Liver (tissue), 6 donors: ENCODE measurements at regions not wholly inside any gene's neighbourhood (a gene's known extent, or its start where the extent isn't known, plus 50 kb on each side); places are given as distances from the start of the nearest gene placed in this dataset.
"Not testable (repeated sequence)": the region's sequence is repeated elsewhere in the genome, so short reads cannot be mapped to it uniquely, and the experiment has no call there.

Experiments
- DNase-seq: peaks from one replicate; pipeline ENCODE4 v3.0.0-alpha.2; 2017; ENCODE audit warnings: low spot score
- H3K27ac ChIP-seq, 2 donors: one replicate each; pipeline ENCODE4 v1.7.0; 2013; ENCODE audit warnings: inconsistent platforms in 2 of 2, low read length in 2 of 2, control low read depth in 1 of 2, low read depth in 1 of 2, mild to moderate bottlenecking in 1 of 2
- H3K27me3 ChIP-seq, 4 donors: one replicate each; pipeline versions ENCODE4 v1.6.1 to v1.7.0; 2013; ENCODE audit warnings: low read length in 3 of 4, inconsistent platforms in 1 of 4, mild to moderate bottlenecking in 1 of 4, moderate library complexity in 1 of 4; ENCODE audit not compliant: control insufficient read depth in 4 of 4, insufficient read depth in 4 of 4
- H3K36me3 ChIP-seq, 4 donors: one replicate each; pipeline versions ENCODE4 v1.6.1 to v1.7.0; 2013; ENCODE audit warnings: low read length in 3 of 4, mild to moderate bottlenecking in 3 of 4, low read depth in 1 of 4, moderate library complexity in 1 of 4; ENCODE audit not compliant: control insufficient read depth in 4 of 4, insufficient read depth in 3 of 4
- H3K4me1 ChIP-seq, 4 donors: one replicate each; pipeline versions ENCODE4 v1.6.1 to v1.7.0; 2013; ENCODE audit warnings: low read length in 3 of 4, mild to moderate bottlenecking in 3 of 4, moderate library complexity in 1 of 4; ENCODE audit not compliant: control insufficient read depth in 4 of 4, insufficient read depth in 4 of 4
- H3K4me3 ChIP-seq, 3 donors: one replicate each; pipeline versions ENCODE4 v1.6.1 to v1.7.0; 2013; ENCODE audit warnings: low read length in 3 of 3, control low read depth in 1 of 3, low read depth in 1 of 3, mild to moderate bottlenecking in 1 of 3
- H3K9ac ChIP-seq, 2 donors: one replicate each; pipeline ENCODE4 v1.7.0; 2013; ENCODE audit warnings: low read length in 2 of 2, mild to moderate bottlenecking in 2 of 2, moderate library complexity in 2 of 2, control low read depth in 1 of 2, low read depth in 1 of 2
- H3K9me3 ChIP-seq, 4 donors: one replicate each; pipeline versions ENCODE4 v1.6.1 to v1.7.0; 2013; ENCODE audit warnings: low read length in 3 of 4; ENCODE audit not compliant: control insufficient read depth in 4 of 4
- WGBS: extraction: QIAGEN DNeasy Blood & Tissue Kit; methylation state at CpG from one replicate; pipeline ENCODE4 v1.1.7; 2013; 5-methylcytosine and 5-hydroxymethylcytosine counted together
- donor health status: healthy.
- donor health status: healthy.
- donor health status: healthy.

- not testable (repeated sequence) for H3K4me3 ChIP-seq, H3K36me3 ChIP-seq, DNase-seq, H3K27me3 ChIP-seq, H3K27ac ChIP-seq, H3K9ac ChIP-seq, H3K4me1 ChIP-seq, H3K9me3 ChIP-seq
- no CpG with 5 or more reads among the region's 33 CpGs for WGBS
These were observed 5507.7 kb upstream of the TPTE start for GRCh38 chr21:5013455-5014304.

GRCh38 chr21:5015187-5015586 is 5506.2 kb upstream of the TPTE start:
- H3K4me3 ChIP-seq, H3K9me3 ChIP-seq, H3K4me1 ChIP-seq, H3K27ac ChIP-seq, DNase-seq, H3K27me3 ChIP-seq, H3K9ac ChIP-seq, H3K36me3 ChIP-seq: not testable (repeated sequence)
- no CpG with 5 or more reads among the region's 17 CpGs for WGBS

GRCh38 chr21:5019120-5019519 is 5502.3 kb upstream of the TPTE start:
- H3K4me1 ChIP-seq, H3K27ac ChIP-seq, H3K36me3 ChIP-seq, H3K9ac ChIP-seq, H3K9me3 ChIP-seq, DNase-seq, H3K27me3 ChIP-seq, H3K4me3 ChIP-seq: not testable (repeated sequence)
- no CpG with 5 or more reads among the region's 15 CpGs for WGBS

DNA sequence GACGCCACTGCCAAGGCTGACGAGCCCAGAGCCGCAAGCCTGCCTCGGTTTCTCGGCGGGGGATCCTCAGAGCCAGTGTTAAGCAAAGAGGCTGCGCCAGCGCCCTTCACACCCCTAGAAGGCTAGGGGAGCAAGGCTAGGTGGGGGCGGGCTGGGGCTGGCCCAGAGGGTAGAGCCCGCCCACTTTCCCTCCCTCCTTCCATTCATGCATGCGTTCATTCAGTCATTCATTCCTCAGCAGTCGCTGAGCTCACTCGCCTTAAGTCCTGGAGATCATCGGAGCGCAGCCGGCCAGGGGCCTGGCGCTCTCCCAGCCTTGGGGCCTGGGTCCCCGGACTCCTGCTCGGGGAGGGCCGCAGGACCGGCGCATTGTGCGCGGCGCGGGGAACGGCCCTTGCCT is 5499.6 kb upstream of the TPTE start:
- H3K9me3 ChIP-seq, H3K4me1 ChIP-seq, H3K36me3 ChIP-seq, H3K4me3 ChIP-seq, DNase-seq, H3K27ac ChIP-seq, H3K27me3 ChIP-seq, H3K9ac ChIP-seq: not testable (repeated sequence)
- WGBS: no CpG with 5 or more reads among the region's 27 CpGs

DNA sequence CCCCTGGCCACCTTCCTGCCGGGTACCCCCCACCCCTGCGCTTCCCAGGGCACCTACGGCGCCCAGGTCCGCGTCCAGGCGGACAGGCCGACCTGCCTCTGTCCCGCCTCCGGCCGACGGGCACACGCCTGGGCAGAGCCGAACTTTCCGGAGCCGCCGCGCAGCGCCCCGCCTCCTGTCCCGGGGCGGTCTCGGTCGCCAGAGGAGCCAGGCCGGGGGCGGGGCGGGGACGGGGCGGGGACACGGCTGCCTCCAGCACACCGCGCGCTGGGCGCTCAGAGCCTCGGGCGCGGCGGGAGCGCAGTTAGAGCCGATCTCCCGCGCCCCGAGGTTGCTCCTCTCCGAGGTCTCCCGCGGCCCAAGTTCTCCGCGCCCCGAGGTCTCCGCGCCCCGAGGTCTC is 5499.1 kb upstream of the TPTE start:
- not testable (repeated sequence) for H3K27ac ChIP-seq, DNase-seq
- WGBS: no CpG with 5 or more reads among the region's 52 CpGs

GRCh38 chr21:5022748-5023147 is 5498.6 kb upstream of the TPTE start:
- DNase-seq: not testable (repeated sequence)

More for the DNA sequence above, 5499.1 kb upstream of the TPTE start:
- not testable (repeated sequence) for H3K27me3 ChIP-seq, H3K36me3 ChIP-seq, H3K4me3 ChIP-seq, H3K9me3 ChIP-seq, H3K4me1 ChIP-seq, H3K9ac ChIP-seq

GRCh38 chr21:5035147-5035546 is 5486.2 kb upstream of the TPTE start:
- not testable (repeated sequence) for H3K36me3 ChIP-seq, H3K27me3 ChIP-seq, DNase-seq, H3K9ac ChIP-seq, H3K27ac ChIP-seq, H3K4me1 ChIP-seq, H3K4me3 ChIP-seq, H3K9me3 ChIP-seq
- WGBS: no CpG with 5 or more reads among the region's 14 CpGs

More at GRCh38 chr21:5022748-5023147, 5498.6 kb upstream of the TPTE start:
- not testable (repeated sequence) for H3K9me3 ChIP-seq, H3K36me3 ChIP-seq, H3K9ac ChIP-seq, H3K27ac ChIP-seq, H3K27me3 ChIP-seq, H3K4me1 ChIP-seq, H3K4me3 ChIP-seq
- no CpG with 5 or more reads among the region's 45 CpGs for WGBS

DNA sequence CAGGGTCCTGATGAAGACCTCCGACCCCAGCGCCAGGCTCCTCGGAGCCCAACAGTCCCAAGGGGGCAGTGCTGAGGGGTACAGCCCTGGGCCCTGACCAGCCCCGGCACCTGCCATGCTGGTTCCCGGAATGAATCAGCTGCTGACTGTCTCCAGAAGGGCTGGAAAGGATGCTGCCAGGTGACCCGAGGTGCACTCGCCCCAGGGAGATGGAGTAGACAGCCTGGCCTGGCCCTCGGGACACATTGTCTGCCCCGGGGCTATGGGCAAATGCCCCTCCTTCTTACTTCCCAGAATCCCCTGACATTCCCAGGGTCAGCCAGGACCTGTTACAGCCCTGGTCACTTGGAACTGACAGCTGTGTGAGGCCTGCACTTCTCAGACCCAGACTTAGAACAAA is 5485.8 kb upstream of the TPTE start:
- not testable (repeated sequence) for H3K27me3 ChIP-seq, H3K36me3 ChIP-seq, H3K27ac ChIP-seq, H3K4me1 ChIP-seq, H3K9ac ChIP-seq, H3K4me3 ChIP-seq, H3K9me3 ChIP-seq, DNase-seq
- 98% methylated on average over 5 of the region's 9 CpGs for WGBS
